PC-9 (cell line): ENCODE measurements at regions not wholly inside any gene's neighbourhood (a gene's known extent, or its start where the extent isn't known, plus 50 kb on each side); places are given as distances from the start of the nearest gene placed in this dataset.

Experiments
- BruUV-seq: library from RNA; stranded (reverse); fragments of 400-500 nt; replicated peaks from 2 replicates; lab custom pipeline; 2021; lab: Mats Ljungman, UMichigan
- CTCF ChIA-PET: fragments of 300-600 bp; sonication (Branson Sonifier 250); formaldehyde crosslinking; loops from one replicate; lab custom pipeline; 2022; ENCODE audit warnings: antibody characterized with exemption; lab: Charles Lee
- POLR2A ChIA-PET: fragments of 300-600 bp; sonication (Branson Sonifier 250); formaldehyde crosslinking; loops from one replicate; lab custom pipeline; 2022; ENCODE audit warnings: antibody characterized with exemption; ENCODE audit not compliant: unreplicated experiment; lab: Charles Lee
- DNase-seq, 2 experiments: peaks; one replicate each; pipeline versions ENCODE4 v3.0.0 to v3.0.0-alpha.2; 2015 to 2022; ENCODE audit warnings: mixed read lengths in 1 of 2
- H2AFZ ChIP-seq: fragments of 200-600 bp; sonication (generic); 2 replicates; pipeline ENCODE4 v1.8.1; 2017; ENCODE audit warnings: antibody characterized with exemption
- H3F3A ChIP-seq: fragments of 200-600 bp; sonication (generic); 2 replicates; pipeline ENCODE4 v1.8.1; 2017; ENCODE audit warnings: antibody characterized with exemption, mild to moderate bottlenecking, low read depth; ENCODE audit not compliant: insufficient read depth
- H3K27ac ChIP-seq: fragments of 200-600 bp; sonication (generic); 2 replicates; pipeline ENCODE4 v1.6.1; 2016; ENCODE audit warnings: mixed run types
- H3K27me3 ChIP-seq: fragments of 200-600 bp; sonication (generic); 2 replicates; pipeline ENCODE4 v1.6.1; 2016; ENCODE audit warnings: low read depth, mixed run types; ENCODE audit not compliant: insufficient read depth
- H3K36me3 ChIP-seq: fragments of 200-600 bp; sonication (generic); 2 replicates; pipeline ENCODE4 v1.6.1; 2016; ENCODE audit warnings: low read depth, mixed run types
- H3K4me1 ChIP-seq: fragments of 200-600 bp; sonication (generic); replicated peaks from 2 replicates; pipeline ENCODE4 v1.6.1; 2016; ENCODE audit warnings: mixed run types; ENCODE audit not compliant: insufficient read depth
- H3K4me2 ChIP-seq: fragments of 200-600 bp; sonication (generic); 2 replicates; pipeline ENCODE4 v1.6.1; 2017; ENCODE audit warnings: mixed run types
- H3K4me3 ChIP-seq: fragments of 200-600 bp; sonication (generic); 2 replicates; pipeline ENCODE4 v1.6.1; 2016; ENCODE audit warnings: mixed run types
- H3K79me2 ChIP-seq: fragments of 200-600 bp; sonication (generic); 2 replicates; pipeline ENCODE4 v1.6.1; 2017; ENCODE audit warnings: low read depth, mixed run types
- H3K9me2 ChIP-seq: fragments of 200-600 bp; sonication (generic); 2 replicates; pipeline ENCODE4 v1.8.1; 2017; ENCODE audit warnings: mild to moderate bottlenecking; ENCODE audit not compliant: insufficient read depth
- H3K9me3 ChIP-seq: fragments of 200-600 bp; sonication (generic); 2 replicates; pipeline ENCODE4 v1.8.1; 2016; ENCODE audit warnings: low read depth; ENCODE audit not compliant: insufficient read depth
- H4K20me1 ChIP-seq: fragments of 200-600 bp; sonication (generic); 2 replicates; pipeline ENCODE4 v1.8.1; 2017; ENCODE audit not compliant: insufficient read depth
- CTCF ChIP-seq: fragments of 200-600 bp; sonication (generic); conservative IDR thresholded peaks from 2 replicates; pipeline ENCODE4 v1.6.1; 2017; ENCODE audit warnings: mixed run types, antibody characterized with exemption, mild to moderate bottlenecking, moderate library complexity
- EZH2 ChIP-seq: fragments of 200-600 bp; sonication (generic); IDR thresholded peaks from 2 replicates; pipeline ENCODE4 v1.8.0; 2017; ENCODE audit warnings: antibody characterized with exemption, low read depth
- intact Hi-C: fragments of 100-400 bp; cut with micrococcal nuclease; formaldehyde crosslinking; loops from one replicate; pipeline ENCODE4 v1.10.0; 2022; ENCODE audit not compliant: unreplicated experiment

GRCh38 chr16:50989047-50989446 is 162.0 kb downstream of the SALL1 start:
- H3K79me2 ChIP-seq = no peaks in the 10 kb centered on the region
- no peaks in the 10 kb centered on the region for H3F3A ChIP-seq
- intact Hi-C loops = no loop called here
- H3K27me3 ChIP-seq = peaks cover 33% of the 10 kb centered on the region
- no peak overlapping the region for H2AFZ ChIP-seq
- no peak overlapping the region for H3K4me2 ChIP-seq
- H3K4me1 ChIP-seq = no peaks in the 10 kb centered on the region
- no peaks in the 10 kb centered on the region for H3K9me2 ChIP-seq
- no peaks in the 10 kb centered on the region for H3K36me3 ChIP-seq
- H4K20me1 ChIP-seq = no peaks in the 10 kb centered on the region
- no peak for DNase-seq
- no peaks in the 10 kb centered on the region for H3K9me3 ChIP-seq
- no peak overlapping the region for H3K27ac ChIP-seq
- ChIA-PET CTCF (no interaction called here), POLR2A (no interaction called here)
- BruUV-seq = no TSS peak
- H3K4me3 ChIP-seq = no peak overlapping the region
- TF ChIP-seq EZH2 = no peak
- TF ChIP-seq CTCF = no peak

- H3K4me3 ChIP-seq = no peak overlapping the region
- intact Hi-C loops = no loop called here
- H2AFZ ChIP-seq = no peak overlapping the region
- H3K9me3 ChIP-seq = no peaks in the 10 kb centered on the region
- no peak for TF ChIP-seq CTCF
- no peak for TF ChIP-seq EZH2
- no peaks in the 10 kb centered on the region for H3K79me2 ChIP-seq
- no peaks in the 10 kb centered on the region for H3K9me2 ChIP-seq
- no peaks in the 10 kb centered on the region for H3K4me1 ChIP-seq
- DNase-seq = no peak
- H4K20me1 ChIP-seq = no peaks in the 10 kb centered on the region
- POLR2A ChIA-PET = no interaction called here
- CTCF ChIA-PET = no interaction called here
- no peaks in the 10 kb centered on the region for H3F3A ChIP-seq
- peaks cover 27% of the 10 kb centered on the region for H3K27me3 ChIP-seq
- H3K27ac ChIP-seq = no peak overlapping the region
- no TSS peak for BruUV-seq
- H3K36me3 ChIP-seq = no peaks in the 10 kb centered on the region
- H3K4me2 ChIP-seq = no peak overlapping the region
These were observed 162.6 kb downstream of the SALL1 start for GRCh38 chr16:50988441-50988840.

GRCh38 chr16:50986453-50986852 is 164.6 kb downstream of the SALL1 start:
- POLR2A ChIA-PET = no interaction called here
- Histone ChIP-seq H3K9me2 (no peaks in the 10 kb centered on the region), H2AFZ (no peak overlapping the region), H3K4me3 (no peak overlapping the region), H3K27ac (no peak overlapping the region), H3K4me2 (no peak overlapping the region), H3K9me3 (no peaks in the 10 kb centered on the region), H3K36me3 (no peaks in the 10 kb centered on the region), H3K27me3 (peaks cover 17% of the 10 kb centered on the region), H3K4me1 (no peaks in the 10 kb centered on the region), H4K20me1 (no peaks in the 10 kb centered on the region), H3F3A (no peaks in the 10 kb centered on the region), H3K79me2 (no peaks in the 10 kb centered on the region)
- no TSS peak for BruUV-seq
- CTCF ChIA-PET = no interaction called here
- TF ChIP-seq CTCF (no peak), EZH2 (no peak)
- no peak for DNase-seq
- intact Hi-C loops = no loop called here
